Heart left ventricle (tissue), 16 donors: ENCODE measurements at regions not wholly inside any gene's neighbourhood (a gene's known extent, or its start where the extent isn't known, plus 50 kb on each side); places are given as distances from the start of the nearest gene placed in this dataset.

Experiments used
- ATAC-seq, 4 donors: fragments of 200-7000 bp; cut with Tn5 transposase; one replicate each; pipeline ENCODE4 v1.9.1; 2020 to 2022; ENCODE audit warnings: moderate library complexity in 4 of 4, mild to moderate bottlenecking in 3 of 4, moderate number of reproducible peaks in 1 of 4
- DNase-seq, 5 donors: peaks; one replicate each; pipeline ENCODE4 v3.0.0-alpha.2; 2020
- H3K27ac ChIP-seq, 12 donors: fragments of 200-600 bp; sonication (generic) in 4 of 12; one replicate each; pipeline versions ENCODE4 v1.5.0 to v1.8.0; 2016 to 2022; ENCODE audit warnings: mild to moderate bottlenecking in 2 of 12
- H3K27me3 ChIP-seq, 9 donors: fragments of 200-600 bp; sonication (generic) in 2 of 9; one replicate each; pipeline versions ENCODE4 v1.5.1 to v1.8.0; 2016 to 2022; ENCODE audit warnings: mild to moderate bottlenecking in 3 of 9
- H3K36me3 ChIP-seq, 9 donors: fragments of 200-600 bp; sonication (generic) in 2 of 9; one replicate each; pipeline versions ENCODE4 v1.5.0 to v1.8.0; 2018 to 2022; ENCODE audit warnings: mild to moderate bottlenecking in 2 of 9
- H3K4me1 ChIP-seq, 12 donors: fragments of 200-600 bp; sonication (generic) in 4 of 12; one replicate each; pipeline versions ENCODE4 v1.5.0 to v1.8.0; 2016 to 2022; ENCODE audit warnings: mild to moderate bottlenecking in 3 of 12
- H3K4me3 ChIP-seq, 12 donors: fragments of 200-600 bp; sonication (generic) in 4 of 12; one replicate each; pipeline versions ENCODE4 v1.5.0 to v1.8.0; 2017 to 2022; ENCODE audit warnings: mild to moderate bottlenecking in 9 of 12, moderate library complexity in 4 of 12
- H3K9me3 ChIP-seq, 12 donors: fragments of 200-600 bp; sonication (generic) in 4 of 12; one replicate each; pipeline versions ENCODE4 v1.5.0 to v1.8.0; 2016 to 2022; ENCODE audit warnings: mild to moderate bottlenecking in 1 of 12
- POLR2A ChIP-seq, 2 donors: fragments of 450-650 bp; IDR thresholded peaks; one replicate each; pipeline ENCODE4 v1.6.1; 2017; ENCODE audit warnings: antibody characterized with exemption in 2 of 2, mild to moderate bottlenecking in 2 of 2, moderate library complexity in 2 of 2
- WGBS, 4 donors: extraction: QIAGEN DNeasy Blood & Tissue Kit in 2 of 4; methylation state at CpG; one replicate each; pipeline versions ENCODE4 v1.1.5 to v1.1.7; 2013 to 2018; 5-methylcytosine and 5-hydroxymethylcytosine counted together
- intact Hi-C, 10 donors: fragments of 100-400 bp; cut with DNase I; formaldehyde crosslinking; loops; one replicate each; pipeline versions ENCODE4 v1.11.1 to v1.14.2; 2022
- TF ChIP-seq, protein P1 (sequence below), 12 donors: fragments of 200-600 bp; sonication (generic) in 4 of 12; IDR thresholded peaks; one replicate each; pipeline versions ENCODE4 v1.5.0 to v1.8.0; 2018 to 2022; ENCODE audit warnings: antibody characterized with exemption in 12 of 12, mild to moderate bottlenecking in 5 of 12
- donor health status: ischemic (EF 13 %, LVEDD 7.1; RV severe dilation, severe dysfunction).
- donor health status: healthy with polysubstance abuse.
- donor health status: DM: no; HTN: yes; CAD: no.
- donor health status: DM: no; HTN: no; CAD: no.
- donor health status: ischemic (EF 25% LVEDD 6.9; RV normal size, moderate dysfunction).
- donor health status: ischemic (EF 25% LVEDD 5.7; RV mildly dilated, moderate dysfunction).
- donor health status: healthy.
- donor health status: DM: yes; HTN: yes; CAD: no.
- donor health status: ischemic (EF 35%, LVEDD 5.7; RV mildly dilated, moderate dysfunction).
- donor health status: nonischemic (EF 11% LVEDD 7.7; RV severe dilation, severe dysfunction).
- donor health status: DM: yes; HTN: yes; CAD: no.
- donor health status: PGD.
- donor health status: ischemic (EF 29% LVEDD 5.4; RV normal size, mild dysfunction).
- donor health status: nonischemic (EF 23%, LVEDD 6.1; RV moderate dilation, normal function).

DNA sequence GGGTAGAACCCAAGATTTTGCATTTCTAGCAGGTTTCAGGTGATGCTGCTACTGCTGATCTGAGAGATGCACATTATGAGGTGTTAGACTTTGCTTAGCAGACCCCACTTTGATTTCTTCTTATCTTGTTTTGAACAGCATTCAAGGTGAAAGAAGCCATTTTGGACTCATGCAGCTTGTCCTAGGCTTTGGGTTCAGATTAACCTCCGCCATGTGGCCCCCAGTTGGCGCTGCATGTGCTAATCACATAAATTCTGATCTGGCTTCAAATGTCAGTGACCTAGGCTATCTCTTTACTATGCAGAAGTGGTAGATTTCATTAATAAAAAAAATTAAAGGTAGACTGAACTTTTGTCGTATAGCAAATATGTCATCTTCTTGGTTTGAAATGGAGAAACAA lies 89.8 kb upstream of the DYRK2 start:
- WGBS, 4 donors: 88 to 97% (median 93%) methylated on average over 3 of the region's 3 CpGs
- intact Hi-C loops: no loop called here
- no peak for ATAC-seq

DNA sequence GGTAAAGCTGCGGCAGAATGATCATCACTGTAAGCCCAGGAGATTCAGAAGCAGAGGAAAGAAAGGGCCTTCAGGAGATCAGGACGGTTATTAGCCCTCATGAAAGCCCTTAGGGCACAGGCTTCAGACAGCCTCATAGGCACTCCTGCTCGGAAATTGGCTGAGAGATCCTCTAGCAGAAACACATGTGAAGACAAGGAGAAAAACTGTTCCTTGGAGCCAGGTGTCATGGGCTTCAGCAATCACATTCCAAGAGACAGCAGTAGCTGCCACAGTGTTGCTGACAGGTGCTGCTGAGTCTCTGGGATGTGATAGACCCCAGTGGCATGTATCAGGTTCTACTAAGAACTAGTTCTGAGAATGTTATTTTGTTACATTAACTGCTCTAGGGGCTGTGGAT lies 88.8 kb upstream of the DYRK2 start:
- DNase-seq (no peak), ATAC-seq (no peak)
- no peak overlapping the region for H3K27ac ChIP-seq
- intact Hi-C loops: no loop called here
- no peak overlapping the region for H3K4me3 ChIP-seq
- peaks cover 0 to 9% (median 0%) of the 10 kb centered on the region in 12 donors for H3K4me1 ChIP-seq
- no peaks in the 10 kb centered on the region for H3K36me3 ChIP-seq
- H3K9me3 ChIP-seq: peaks cover 0 to 33% (median 0%) of the 10 kb centered on the region in 12 donors
- H3K27me3 ChIP-seq: no peaks in the 10 kb centered on the region
- 82 to 83% (median 82%) methylated on average over 3 of the region's 3 CpGs for WGBS, 4 donors
- TF ChIP-seq, protein P1, sequence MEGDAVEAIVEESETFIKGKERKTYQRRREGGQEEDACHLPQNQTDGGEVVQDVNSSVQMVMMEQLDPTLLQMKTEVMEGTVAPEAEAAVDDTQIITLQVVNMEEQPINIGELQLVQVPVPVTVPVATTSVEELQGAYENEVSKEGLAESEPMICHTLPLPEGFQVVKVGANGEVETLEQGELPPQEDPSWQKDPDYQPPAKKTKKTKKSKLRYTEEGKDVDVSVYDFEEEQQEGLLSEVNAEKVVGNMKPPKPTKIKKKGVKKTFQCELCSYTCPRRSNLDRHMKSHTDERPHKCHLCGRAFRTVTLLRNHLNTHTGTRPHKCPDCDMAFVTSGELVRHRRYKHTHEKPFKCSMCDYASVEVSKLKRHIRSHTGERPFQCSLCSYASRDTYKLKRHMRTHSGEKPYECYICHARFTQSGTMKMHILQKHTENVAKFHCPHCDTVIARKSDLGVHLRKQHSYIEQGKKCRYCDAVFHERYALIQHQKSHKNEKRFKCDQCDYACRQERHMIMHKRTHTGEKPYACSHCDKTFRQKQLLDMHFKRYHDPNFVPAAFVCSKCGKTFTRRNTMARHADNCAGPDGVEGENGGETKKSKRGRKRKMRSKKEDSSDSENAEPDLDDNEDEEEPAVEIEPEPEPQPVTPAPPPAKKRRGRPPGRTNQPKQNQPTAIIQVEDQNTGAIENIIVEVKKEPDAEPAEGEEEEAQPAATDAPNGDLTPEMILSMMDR (IDR thresholded peaks at IDR 0.05): no peak
- no peak for TF ChIP-seq POLR2A (IDR thresholded peaks at IDR 0.05)

More for the DNA sequence above, 89.8 kb upstream of the DYRK2 start:
- Histone ChIP-seq H3K9me3 (peaks cover 0 to 33% (median 0%) of the 10 kb centered on the region in 12 donors), H3K27ac (no peak overlapping the region), H3K27me3 (no peaks in the 10 kb centered on the region), H3K4me1 (peaks cover 0 to 9% (median 0%) of the 10 kb centered on the region in 12 donors), H3K36me3 (no peaks in the 10 kb centered on the region), H3K4me3 (no peak overlapping the region)
- no peak for DNase-seq
- TF ChIP-seq, protein P1 (IDR thresholded peaks at IDR 0.05): no peak
- no peak for TF ChIP-seq POLR2A (IDR thresholded peaks at IDR 0.05)

DNA sequence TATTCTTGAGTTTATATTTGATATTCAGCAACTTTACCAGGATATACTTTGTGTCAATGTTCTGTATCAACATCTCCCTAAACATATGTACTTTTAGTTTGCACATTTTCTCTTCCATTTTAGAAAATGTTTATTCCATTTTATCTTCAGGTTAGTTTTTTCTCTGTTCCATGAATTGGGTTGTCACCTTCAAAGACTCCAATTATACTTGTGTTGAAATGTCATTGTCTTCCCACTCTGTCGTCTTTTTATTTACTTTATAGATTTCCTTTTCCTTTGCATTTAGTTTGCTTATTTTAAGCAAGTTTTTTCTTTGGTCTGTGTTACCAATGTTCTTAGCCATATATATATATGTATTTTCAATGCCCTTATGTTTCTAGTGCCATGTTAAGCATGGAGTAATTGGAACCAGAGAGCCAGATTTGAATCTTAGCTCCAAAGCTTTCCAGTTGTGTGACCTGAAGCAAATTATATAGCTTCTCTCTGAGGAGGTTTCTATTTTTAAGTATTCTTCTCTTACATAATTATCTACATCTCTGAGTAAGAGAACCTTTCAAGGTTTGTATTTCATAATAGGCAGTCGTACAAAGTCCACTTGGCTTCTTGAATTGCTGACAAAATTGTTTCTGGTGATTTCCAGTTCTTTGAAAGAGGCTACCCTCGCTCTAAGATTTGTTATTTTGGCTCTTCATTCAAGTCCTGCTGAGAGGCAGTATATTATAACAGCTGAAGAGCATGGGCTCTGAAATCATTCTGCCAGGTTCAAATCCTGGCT lies 85.8 kb upstream of the DYRK2 start:
- Histone ChIP-seq H3K27me3 (no peaks in the 10 kb centered on the region), H3K9me3 (peaks cover 0 to 54% (median 6%) of the 10 kb centered on the region in 12 donors), H3K36me3 (no peaks in the 10 kb centered on the region), H3K4me1 (no peaks in the 10 kb centered on the region), H3K27ac (no peak overlapping the region), H3K4me3 (no peak overlapping the region)
- DNase-seq: no peak
- WGBS, 4 donors: 71 to 79% (median 72%) methylated on average over 3 of the region's 3 CpGs
- ATAC-seq: no peak
- TF ChIP-seq POLR2A (IDR thresholded peaks at IDR 0.05): no peak
- intact Hi-C loops: no loop called here

DNA sequence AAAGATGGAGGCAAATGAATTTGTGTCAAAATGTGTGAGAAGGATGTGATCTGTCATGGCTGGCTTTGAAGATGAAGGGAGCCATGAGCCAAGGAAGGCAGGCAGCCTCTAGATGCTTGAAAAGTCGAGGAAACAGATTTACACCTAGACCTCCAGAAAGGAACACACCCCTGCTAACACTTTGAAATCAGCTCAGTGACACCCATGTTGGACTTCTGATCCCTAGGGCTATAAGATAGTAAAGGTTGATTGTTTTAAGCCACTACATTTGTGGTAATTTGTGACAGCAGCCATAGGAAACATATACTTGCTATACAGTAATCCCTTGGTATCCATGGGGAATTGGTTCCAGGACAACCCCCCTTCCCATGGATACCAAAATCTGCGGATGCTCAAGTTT lies 80.5 kb upstream of the DYRK2 start:
- ATAC-seq: no peak
- 71 to 88% (median 88%) methylated on average over 2 of the region's 2 CpGs for WGBS, 4 donors
- Histone ChIP-seq H3K27me3 (no peaks in the 10 kb centered on the region), H3K4me1 (no peaks in the 10 kb centered on the region), H3K27ac (no peak overlapping the region), H3K9me3 (peaks cover 0 to 26% (median 6%) of the 10 kb centered on the region in 12 donors), H3K36me3 (no peaks in the 10 kb centered on the region), H3K4me3 (no peak overlapping the region)
- TF ChIP-seq, protein P1 (IDR thresholded peaks at IDR 0.05): no peak
- TF ChIP-seq POLR2A (IDR thresholded peaks at IDR 0.05): no peak
- intact Hi-C loops: no loop called here
- DNase-seq: no peak
